RWPE1 (cell line): ENCODE measurements at regions not wholly inside any gene's neighbourhood (a gene's known extent, or its start where the extent isn't known, plus 50 kb on each side); places are given as distances from the start of the nearest gene placed in this dataset.
A peak's percentile ranks its signal among the peaks of the same experiment; 100 is the strongest.
"Not testable (repeated sequence)": the region's sequence is repeated elsewhere in the genome, so short reads cannot be mapped to it uniquely, and the experiment has no call there.

Experiments
- CTCF ChIA-PET: fragments of 350-600 bp; sonication (Branson Sonifier 250); formaldehyde crosslinking; extraction: SDS; loops from one replicate; lab custom pipeline; 2021; lab: Yijun Ruan, JAX
- POLR2A ChIA-PET: fragments of 400-600 bp; formaldehyde crosslinking; extraction: SDS; loops from one replicate; lab custom pipeline; 2020; ENCODE audit warnings: antibody characterized with exemption; ENCODE audit not compliant: low non-redundant PET; lab: Yijun Ruan, JAX
- DNase-seq: peaks from one replicate; pipeline ENCODE4 v3.0.0; 2012; ENCODE audit warnings: low spot score
- H3K27ac ChIP-seq: fragments of 450-650 bp; 2 replicates; pipeline ENCODE4 v1.5.1; 2017
- CTCF ChIP-seq: fragments of 450-650 bp; conservative IDR thresholded peaks from 2 replicates; pipeline ENCODE4 v1.5.1; 2017; ENCODE audit warnings: low read depth, mild to moderate bottlenecking

- CTCF ChIA-PET, result no interaction called here
- DNase-seq, result no peak
- no peak overlapping the region for H3K27ac ChIP-seq
- POLR2A ChIA-PET, result no interaction called here
- no peak for TF ChIP-seq CTCF
These were observed 69.6 kb upstream of the SFSWAP start for GRCh38 chr12:131641315-131641714.

GRCh38 chr12:131642101-131642540, 68.8 kb upstream of the SFSWAP start:
- no peak for TF ChIP-seq CTCF
- DNase-seq, result peak; percentile 32
- no peak overlapping the region for H3K27ac ChIP-seq
- ChIA-PET POLR2A (no interaction called here), CTCF (interaction anchor here (0.7 kb wide), 1 partner anchor 53 kb away, joined by 3 read pairs; no protein-coding TSS in a partner anchor)

GRCh38 chr12:131642771-131643170, 68.1 kb upstream of the SFSWAP start:
- TF ChIP-seq CTCF, result no peak
- POLR2A ChIA-PET, result no interaction called here

GRCh38 chr12:131643631-131644452, 67.0 kb upstream of the SFSWAP start:
- no peak for TF ChIP-seq CTCF
- no peak for DNase-seq
- ChIA-PET POLR2A (no interaction called here), CTCF (no interaction called here)
- H3K27ac ChIP-seq, result no peak overlapping the region

More at GRCh38 chr12:131642771-131643170, 68.1 kb upstream of the SFSWAP start:
- no peak overlapping the region for H3K27ac ChIP-seq
- DNase-seq, result no peak
- CTCF ChIA-PET, result interaction anchor here (0.7 kb wide), 1 partner anchor 52 kb away, joined by 3 read pairs; no protein-coding TSS in a partner anchor

- DNase-seq, result no peak
- TF ChIP-seq CTCF, result no peak
- POLR2A ChIA-PET, result no interaction called here
- CTCF ChIA-PET, result no interaction called here
- H3K27ac ChIP-seq, result no peak overlapping the region
These were observed 66.4 kb upstream of the SFSWAP start for GRCh38 chr12:131644481-131644880.

GRCh38 chr12:131644917-131645316, 66.0 kb upstream of the SFSWAP start:
- H3K27ac ChIP-seq, DNase-seq, CTCF ChIA-PET, POLR2A ChIA-PET: not testable (repeated sequence)

GRCh38 chr12:131645557-131645956, 65.3 kb upstream of the SFSWAP start:
- DNase-seq, CTCF ChIA-PET, POLR2A ChIA-PET, H3K27ac ChIP-seq: not testable (repeated sequence)

GRCh38 chr12:131646444-131646843, 64.4 kb upstream of the SFSWAP start:
- POLR2A ChIA-PET, DNase-seq, H3K27ac ChIP-seq, CTCF ChIA-PET: not testable (repeated sequence)
